ENCODE measurements at regions not wholly inside any gene's neighbourhood (a gene's known extent, or its start where the extent isn't known, plus 50 kb on each side); places are given as distances from the start of the nearest gene placed in this dataset.
A peak's percentile ranks its signal among the peaks of the same experiment; 100 is the strongest.

DNA sequence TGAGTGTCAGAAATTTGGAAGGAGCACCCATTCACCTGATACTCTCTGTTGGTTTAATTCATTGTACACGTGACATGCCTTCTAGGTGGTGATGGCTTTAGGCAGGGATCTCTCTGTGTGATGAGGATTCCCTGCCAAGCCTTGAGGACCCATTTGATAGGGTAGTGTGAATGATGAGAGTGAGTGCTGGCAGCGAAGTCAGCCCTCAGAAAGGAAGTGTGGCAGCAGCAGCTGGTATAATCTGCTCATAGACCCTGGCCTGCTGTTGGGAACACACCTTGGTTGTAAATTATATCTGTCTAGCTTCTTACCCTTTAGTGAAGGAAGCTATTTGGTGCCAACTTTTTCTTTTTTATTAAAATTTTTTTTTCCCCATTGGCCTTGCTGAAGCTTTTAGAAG is 164.5 kb downstream of the HAUS1 start:
- DNase-seq = no peak

DNA sequence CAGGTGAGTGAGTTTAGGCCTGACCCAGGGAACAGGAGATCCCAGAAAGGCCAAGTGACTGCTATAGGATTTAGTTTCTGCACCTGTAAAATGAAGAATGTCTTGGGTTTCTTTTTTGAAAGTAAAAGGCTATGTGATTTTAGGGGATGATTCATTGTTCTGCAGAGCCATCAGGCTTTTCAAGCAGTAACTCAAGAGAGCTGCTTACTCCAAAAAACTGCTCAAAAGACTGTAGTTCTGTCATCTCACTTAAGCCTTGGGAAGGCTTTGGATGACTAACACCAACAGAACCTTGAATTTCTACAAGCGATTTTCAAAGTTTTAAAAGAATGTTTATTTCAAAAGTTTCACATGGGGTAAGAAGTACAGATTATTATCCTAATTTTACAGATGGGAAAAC is 165.1 kb downstream of the HAUS1 start:
- no peak for DNase-seq

DNA sequence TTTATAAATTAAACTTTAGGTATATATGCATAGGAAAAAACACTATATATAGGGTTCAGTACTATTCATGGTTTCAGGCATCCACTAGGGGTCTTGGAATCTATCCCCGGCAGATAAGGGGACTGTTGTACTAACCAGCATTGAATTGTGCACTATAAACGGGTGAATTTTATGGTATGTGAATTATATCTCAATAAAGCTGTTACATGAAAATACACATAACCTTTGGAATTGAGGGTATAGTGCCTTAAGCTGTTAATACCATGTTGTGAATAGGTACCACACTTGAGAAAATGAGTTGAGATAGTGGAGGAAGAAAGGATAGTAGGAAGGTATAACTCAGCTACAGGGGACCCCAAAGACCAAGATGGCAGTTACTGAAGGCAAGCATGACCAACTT is 167.3 kb downstream of the HAUS1 start:
- DNase-seq = no peak

DNA sequence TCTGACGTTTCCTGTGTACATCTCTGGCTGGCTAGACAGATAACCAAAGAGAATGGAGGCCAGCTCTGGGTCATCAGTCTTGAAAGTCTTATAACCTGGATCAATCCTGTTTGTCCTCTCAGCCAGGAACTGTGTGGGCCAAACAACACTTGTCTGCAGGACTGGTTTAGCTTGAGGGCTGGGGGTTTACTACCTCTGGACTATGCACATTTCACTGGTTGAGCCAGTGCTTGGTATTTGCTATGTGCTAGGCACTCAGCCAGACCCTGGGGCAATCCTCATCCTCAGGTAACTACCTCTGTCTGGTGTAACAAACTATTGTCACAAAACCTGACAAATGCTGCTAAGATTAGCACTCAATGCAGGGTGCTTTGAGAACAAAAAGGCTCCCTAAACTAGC is 169.7 kb downstream of the HAUS1 start:
- DNase-seq = no peak

DNA sequence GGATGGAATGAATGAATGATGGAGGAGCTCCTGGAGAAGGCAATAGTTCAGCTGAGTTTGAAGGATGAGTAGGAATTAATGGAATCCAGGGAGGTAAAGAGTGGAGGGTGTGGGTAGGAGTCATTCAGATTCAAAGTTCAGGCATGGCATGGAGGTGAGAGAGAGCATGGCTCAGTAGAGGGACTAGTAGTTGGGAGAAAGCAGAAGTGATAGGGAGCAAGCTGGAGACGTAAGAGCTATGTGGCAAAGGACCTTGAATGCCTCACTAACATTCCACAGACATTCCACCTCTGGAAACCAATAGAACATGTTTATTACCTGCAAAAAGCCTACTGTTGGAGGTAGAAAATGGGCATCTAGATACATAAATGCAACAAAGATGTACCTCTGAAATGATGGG is 170.1 kb downstream of the HAUS1 start:
- DNase-seq = no peak

DNA sequence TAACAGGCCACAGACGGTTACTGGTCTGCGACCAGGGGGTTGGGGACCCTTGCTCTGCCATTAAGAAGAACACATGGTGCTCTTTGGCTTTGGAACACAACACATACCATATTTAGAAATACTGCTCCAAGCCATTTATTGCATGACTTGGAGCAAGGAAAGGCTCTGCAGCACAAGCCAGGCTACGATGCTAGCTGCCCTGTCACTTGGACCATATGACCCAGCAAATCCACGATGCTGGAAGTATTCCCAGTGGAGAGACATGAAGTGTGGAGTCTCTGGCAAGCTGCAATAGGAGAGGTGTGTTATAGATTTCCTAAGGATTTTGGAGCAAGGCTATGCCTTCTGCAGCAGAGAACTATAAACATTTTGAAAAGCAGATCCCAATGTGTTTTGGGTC is 171.2 kb downstream of the HAUS1 start:
- DNase-seq = no peak

DNA sequence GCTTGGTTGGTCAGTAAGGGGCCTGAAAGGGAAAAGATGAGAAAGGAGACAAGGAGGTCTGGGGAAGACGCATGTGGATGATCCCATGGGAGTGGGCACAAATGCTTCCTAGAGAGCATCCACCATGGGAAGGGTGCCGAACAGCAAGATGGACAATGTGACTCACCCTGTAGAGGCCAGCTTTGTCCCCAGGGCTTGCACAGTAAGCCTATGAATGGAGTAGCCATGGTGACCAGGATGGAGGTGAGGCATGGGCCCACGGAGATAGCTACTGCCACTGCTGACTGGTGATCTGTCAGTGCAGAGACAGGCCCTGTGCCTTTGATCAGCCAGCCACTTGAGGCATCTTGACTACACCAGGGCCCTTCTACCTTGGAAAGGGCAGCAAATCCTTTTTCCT is 172.6 kb downstream of the HAUS1 start:
- DNase-seq = no peak

DNA sequence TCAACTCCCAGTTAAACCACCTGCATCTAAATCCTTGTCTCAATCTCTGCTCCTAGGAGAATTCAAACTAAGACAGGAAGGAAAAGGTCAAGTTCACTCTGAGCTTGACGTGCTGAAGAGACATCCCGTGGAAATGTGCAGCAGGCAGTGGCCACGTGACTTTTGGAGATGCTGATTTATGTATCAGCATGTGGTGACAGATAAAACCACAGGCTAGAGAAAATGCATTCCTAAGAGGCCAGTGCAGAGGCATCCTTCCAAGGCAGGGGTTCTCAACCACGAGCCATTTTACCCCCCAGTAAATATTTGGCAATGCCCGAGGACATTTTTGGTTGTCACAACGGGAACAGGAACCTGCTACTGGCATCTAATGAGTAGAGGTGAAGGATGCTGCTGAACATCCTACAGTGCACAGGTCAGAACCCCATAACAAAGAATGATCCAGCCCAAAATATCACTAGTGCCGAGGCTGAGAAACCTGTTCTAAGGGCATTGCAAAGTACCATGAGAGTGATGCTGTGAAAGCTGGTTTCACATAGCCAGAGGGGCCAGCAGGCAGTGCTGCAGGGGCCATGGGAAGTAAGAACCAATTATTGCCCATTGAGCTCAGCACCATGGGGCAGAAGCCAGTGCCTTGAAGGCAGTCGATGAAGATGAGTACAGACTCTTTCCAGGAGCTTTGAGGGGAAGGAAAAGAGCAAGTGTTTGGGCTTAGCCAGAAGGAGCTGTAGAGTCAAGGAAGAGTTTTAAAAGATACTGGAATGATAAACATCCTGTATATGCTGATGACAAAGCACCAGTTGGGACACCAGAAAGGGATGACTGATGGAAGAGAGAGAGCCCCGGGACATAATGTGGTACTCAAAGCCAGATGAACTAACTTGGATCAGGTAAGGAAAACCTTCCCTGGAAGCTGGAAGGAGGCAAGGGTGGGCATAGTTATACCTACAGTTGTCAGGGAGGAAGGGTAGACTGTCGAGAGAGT is 174.6 kb downstream of the HAUS1 start:
- no peak for DNase-seq

DNA sequence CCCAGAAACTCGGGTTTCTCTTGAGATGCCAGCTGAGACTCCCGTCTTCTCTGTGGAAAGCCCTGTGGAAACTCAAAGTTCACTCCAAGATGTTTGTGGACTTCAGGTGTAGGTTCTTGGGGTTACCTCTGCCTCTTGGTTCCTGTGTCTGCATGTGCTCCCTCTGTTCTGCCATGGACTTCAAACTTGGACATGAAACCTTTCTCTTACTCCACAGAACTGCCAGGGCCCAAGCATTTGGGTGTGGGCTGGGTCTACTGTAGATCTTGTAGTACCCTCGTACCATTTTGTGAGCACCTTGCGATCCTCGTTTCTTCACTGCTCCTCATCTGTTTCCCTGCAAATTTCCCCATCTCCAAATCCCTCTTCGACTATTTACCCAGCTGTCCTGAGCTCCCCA is 175.5 kb downstream of the HAUS1 start:
- DNase-seq = no peak

DNA sequence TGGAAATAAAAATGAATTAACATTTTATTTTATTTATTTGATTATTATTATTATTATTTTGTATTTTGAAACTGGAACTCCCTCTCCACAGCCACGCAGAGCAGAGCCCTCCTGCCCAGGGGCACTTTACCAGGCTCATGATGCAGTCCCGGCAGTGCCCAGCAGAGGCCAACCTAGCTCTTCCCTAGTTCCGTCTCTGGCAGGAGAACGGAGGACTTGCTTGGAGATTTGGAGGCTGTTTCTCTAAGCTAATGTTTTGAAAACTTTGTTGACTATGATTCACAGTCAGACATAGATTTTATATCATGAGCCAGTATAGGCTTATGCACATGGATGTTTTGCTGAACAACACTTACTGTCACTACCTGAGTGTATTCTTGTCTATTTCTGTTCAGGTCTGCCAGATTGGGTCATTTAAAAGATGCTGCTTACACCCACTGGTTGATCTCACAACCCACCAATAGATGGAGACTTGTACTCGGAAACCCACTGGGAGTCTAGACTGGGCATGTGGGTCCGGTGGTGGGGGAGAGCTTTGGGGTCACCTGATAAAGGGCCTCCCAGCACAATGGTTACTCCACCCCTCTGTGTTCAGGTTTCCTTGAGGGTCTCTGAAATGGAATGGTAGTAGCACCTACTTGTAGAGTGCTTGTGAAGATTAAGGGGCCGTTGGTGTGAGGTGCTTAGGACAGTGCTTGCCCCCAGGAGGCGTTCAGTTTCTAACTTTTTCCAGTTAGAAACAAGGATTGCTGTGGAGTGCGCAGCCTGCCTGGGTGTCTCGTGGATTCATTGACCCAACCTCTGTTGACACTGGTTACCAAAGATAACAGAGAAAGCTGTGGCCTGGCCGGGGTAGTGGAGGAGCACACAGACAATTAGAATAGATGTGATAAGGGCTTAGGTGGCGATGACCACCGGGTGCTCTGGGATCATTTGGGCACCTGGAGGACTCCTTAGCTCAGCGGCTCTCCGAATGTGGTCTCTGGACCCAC is 177.3 kb downstream of the HAUS1 start:
- peak; percentile 74 for DNase-seq

DNA sequence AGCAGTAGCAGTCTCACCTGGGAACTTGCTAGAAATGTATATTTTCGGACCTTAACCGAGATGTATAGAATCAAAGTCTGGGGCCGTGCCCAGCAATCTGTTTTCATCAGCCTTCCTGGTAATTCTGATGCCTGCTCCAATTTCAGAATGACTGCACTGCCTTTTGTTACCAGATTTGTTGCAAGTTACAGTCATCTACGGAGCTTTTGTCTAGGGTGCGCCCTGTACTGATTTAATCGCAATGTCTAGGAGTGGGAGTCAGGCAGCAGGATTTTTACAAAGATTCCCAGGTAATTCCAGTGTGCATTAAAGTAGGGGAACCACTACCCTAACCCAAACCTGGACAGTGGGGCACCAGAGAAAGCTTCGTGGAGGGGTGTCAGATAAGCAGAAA is 178.0 kb downstream of the HAUS1 start:
- DNase-seq = no peak

DNA sequence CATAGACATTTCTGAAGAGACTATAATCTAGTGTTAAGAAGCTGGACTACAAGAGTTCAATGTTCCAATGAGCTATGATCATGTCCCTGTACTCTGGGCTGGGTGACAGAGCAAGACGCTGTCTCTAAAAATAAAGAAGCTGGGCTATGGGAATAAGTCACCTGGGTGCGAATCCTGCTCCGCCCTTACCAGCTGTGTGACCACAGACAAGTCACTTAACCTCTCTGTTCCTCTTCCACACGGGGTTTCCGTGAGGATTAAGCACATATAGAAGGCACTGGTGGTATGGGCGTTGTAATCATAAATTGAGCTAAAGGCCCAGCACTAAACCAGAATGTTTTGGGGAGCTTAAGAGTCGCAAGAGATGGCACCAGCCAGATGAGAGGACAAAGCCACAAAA is 178.5 kb downstream of the HAUS1 start:
- DNase-seq = no peak

DNA sequence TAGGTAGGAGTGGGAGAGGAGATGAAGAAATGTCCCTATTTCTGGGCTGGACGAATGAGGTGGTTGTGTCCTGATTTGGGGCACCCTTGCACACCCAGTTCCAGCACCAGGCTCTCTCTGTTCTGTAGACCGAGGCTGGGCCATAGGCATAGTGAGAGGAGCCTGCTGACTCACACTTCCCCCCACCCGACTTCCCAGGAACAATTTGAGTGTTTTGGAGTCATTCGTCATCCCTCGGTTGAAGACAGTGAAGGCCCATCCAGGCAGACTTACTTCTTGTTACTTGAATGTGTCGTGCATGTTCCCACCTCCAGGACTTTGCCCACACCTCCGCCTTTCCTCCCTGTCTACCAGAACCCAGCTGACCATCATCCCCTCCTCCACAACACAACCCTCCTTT is 179.1 kb downstream of the HAUS1 start:
- no peak for DNase-seq

DNA sequence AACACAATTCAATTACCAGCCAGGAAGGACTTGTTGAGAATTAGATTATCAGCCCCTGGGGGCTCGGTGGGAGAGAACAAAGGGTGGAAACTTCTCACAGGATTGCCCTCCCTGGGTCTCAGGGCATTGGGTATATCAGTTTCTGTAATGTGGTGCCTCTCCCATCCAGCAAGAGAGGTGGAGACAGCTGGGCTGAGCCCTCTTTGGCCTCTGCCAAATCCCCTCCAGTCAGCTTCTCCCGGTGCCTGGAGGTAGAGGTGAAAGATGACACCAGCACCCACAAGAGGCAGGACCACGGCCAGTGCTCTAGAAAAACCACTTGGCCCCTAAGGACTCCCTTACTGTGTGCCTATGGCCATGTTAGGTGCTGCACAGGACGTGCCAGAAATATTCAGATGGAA is 179.7 kb downstream of the HAUS1 start:
- DNase-seq = peak; percentile 58

DNA sequence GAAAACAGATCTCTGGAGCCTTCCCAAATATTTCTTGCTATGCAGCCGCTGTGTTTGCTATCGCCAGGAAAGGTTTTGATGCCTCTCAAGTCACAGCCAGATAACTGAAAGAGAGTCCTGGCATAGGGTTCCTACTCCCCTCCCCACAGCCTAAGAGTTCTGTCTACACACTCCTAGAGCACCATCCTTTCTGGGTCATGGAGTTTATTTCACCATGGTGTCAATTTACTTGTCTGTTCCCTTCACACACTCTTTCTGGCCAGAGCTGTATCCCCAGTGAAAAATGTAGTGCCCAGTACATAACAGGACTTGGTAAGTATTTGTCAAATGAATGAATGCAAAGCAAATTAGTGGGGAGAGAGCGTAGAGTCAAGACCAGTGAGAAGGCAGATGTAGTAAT is 185.3 kb downstream of the HAUS1 start:
- DNase-seq = no peak

DNA sequence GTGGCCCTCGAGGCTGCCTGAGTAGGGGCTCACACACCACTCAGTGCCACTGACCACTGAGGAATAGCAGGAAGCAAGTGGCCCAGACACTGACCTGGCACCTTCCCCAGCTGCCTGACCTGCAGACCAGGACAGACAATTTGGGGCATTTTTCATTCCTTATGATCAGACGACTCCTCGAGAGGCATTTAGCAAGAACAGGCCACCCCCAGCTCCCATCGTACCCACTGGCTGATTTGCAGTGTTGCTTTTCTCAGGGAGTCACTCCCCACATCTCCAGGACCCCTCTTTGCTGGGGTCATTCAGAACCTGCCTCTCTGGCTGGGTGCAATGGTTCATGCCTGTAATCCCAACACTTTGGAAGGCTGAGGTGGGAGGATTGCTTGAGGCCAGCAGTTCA is 185.7 kb downstream of the HAUS1 start:
- DNase-seq = no peak

DNA sequence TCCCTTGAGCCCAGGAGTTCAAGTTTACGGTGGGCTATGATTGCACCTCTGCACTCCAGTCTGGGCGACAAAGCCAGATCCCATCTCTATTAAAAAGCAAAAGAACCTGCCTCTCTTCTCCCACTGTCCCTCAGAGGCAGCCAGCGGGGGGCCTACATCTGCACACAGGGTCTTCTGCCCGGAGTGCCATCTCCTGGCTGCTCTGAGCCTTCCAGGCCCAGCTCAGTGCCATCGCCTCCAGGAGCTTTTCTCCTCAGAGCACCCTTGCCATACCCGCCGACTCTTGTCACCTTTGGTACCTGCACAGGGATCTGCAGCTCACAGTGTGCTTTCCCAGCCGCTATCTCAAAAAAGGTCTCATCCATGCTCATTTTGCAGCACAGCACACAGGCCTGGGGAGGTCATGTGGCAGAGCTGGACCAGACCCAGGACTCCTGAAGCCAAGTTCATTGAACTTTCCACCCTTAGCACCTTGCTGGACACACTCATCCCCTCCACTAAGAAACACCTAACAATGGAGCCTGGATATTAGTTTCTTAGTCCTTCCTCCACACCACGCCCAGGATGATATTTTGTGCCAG is 186.3 kb downstream of the HAUS1 start:
- no peak for DNase-seq

DNA sequence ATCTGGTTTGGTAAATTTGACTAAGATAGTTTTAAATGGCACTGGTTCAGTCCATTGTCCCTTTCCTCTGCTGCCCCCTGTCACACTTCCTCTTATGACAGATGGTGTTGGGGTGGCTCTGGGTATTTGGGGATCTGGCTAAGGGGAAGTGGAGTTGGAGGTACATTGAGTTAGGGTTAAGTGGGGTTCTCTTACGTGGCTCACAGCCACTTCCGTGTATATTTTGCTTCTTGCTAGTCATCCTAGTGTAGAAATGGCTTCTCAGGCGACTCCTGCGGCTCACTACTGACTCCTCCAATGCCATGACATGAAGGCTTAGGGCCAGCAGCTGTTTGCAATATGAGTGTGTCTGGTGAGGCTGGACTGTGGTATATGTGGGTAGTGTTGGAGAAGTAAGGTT is 187.0 kb downstream of the HAUS1 start:
- no peak for DNase-seq

DNA sequence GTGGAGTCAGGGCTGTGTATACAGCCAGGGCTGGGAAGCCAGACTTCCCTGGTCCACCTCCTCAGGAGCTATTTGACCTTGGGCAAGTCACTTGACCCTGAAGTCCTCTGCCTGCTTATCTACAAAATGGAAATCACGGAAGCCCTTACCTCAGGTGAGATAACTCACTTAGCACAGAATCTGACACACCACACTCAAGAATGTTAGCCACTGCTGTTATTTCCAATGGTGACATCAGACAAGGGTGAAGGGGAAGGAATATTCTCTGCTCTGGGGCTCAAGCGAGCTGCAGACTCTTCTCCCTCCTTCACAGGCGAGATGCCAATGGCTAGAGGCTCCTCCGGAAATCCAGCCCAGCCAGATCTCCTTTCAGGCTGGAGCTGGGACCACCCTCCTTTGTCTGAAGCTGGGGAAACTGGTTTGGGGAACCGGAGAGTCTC is 189.6 kb downstream of the HAUS1 start:
- no peak for DNase-seq

DNA sequence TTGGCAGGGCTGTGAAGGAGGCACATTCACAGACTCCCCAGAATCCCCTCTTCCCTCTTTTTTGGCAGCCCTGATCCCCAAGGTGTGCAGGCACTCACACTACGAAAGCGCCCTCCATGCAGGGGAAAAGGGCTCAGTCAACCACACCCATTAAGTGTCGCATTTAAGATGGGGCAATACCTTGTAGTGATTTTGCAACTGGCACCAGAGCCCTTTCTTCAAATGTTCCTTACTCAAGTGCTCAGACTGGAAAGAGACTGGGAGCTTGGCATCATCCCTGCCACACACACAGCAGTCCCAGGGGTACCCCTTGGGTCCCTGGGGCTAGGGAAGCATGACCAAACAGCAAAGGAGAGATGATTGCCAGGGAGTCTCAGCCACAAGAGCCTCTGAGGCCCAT is 190.1 kb downstream of the HAUS1 start:
- no peak for DNase-seq

DNA sequence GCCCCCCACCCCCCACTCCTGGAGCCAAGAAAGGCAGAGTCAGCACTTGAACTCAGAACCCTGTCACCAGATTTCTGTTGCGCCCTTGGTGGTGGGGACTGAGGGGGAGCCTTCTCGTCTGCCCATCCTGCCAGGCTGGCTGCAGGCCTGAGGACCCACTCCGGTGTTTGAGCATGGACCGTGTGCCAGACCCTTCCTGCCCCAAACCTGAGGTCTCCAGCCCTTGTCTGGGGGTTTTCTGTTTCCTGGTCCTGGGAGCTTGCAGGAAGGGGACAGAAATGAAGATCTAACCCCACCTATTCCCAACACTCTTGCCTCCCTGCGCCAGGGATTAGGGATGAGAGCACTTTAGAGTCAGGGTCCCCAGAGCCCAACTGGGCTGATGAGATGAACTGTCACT is 190.6 kb downstream of the HAUS1 start:
- DNase-seq = no peak

DNA sequence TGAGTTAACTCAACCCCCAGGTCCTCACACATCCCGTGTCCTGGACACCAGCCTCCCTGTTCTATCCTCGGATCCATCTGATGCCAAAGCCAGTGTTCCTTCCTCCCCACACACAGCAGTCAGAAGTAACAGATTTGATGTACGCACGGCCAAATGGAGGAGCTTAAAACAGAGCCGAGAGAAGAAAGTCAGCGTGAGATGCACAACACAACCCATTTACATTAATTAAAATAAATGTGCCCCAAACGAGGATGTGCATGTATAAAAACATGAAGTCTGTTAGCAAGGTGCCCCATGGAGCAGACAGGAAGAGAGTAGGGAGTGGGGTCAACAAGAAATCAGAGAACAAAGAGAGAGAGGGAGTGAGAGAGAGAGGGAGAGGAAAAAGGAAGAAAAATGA is 191.2 kb downstream of the HAUS1 start:
- no peak for DNase-seq

DNA sequence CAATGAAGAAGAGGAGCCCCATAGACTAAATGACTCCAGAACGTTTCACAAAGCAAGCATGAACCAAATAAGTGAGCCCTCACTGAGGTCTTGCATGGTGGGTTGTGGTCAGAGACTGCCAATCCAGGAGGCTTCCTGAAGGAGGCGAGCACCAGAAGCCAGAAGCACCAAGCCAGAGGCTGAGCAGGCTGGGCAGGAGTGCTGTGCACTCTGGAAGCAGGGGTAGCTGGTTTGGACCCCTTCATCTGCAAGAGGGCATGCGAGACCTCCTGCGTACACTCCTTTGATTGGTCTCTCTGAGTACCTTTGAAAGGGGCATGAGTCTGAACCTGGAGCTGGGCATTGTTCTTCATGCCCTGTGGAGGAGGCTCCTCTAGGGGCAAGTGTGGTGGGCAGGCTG is 192.5 kb downstream of the HAUS1 start:
- DNase-seq = no peak
